NCI-H128 (cell line): ENCODE measurements at regions not wholly inside any gene's neighbourhood (a gene's known extent, or its start where the extent isn't known, plus 50 kb on each side); places are given as distances from the start of the nearest gene placed in this dataset.
A peak's percentile ranks its signal among the peaks of the same experiment; 100 is the strongest.
"Not testable (repeated sequence)": the region's sequence is repeated elsewhere in the genome, so short reads cannot be mapped to it uniquely, and the experiment has no call there.

Source experiments
- DNase-seq: peaks from one replicate; lab custom pipeline; 2025; ENCODE audit not compliant: unreplicated experiment; lab: John Stamatoyannopoulos, UW

- no peak for DNase-seq
Observed at GRCh38 chr9:106085479-106085878, 391.1 kb downstream of the TMEM38B start.

DNA sequence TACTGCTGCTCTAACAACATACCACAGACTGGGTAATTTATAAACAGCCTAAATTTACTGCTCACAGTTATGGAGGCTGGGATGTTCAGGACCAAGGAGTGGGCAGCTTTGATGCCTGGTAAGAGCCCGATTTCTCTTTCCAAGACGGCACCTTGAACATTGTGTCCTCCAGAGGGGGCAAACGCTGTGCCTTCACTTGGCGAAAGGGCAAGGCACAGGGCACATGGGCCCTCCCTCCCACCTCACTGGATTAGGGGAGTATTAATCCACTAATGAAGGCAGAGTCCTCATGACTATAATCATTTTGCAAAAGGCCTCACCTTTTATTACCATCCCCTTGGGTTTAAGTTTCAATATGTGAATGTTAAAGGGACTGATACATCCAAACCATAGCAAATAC lies 397.7 kb downstream of the TMEM38B start:
- DNase-seq: no peak

DNA sequence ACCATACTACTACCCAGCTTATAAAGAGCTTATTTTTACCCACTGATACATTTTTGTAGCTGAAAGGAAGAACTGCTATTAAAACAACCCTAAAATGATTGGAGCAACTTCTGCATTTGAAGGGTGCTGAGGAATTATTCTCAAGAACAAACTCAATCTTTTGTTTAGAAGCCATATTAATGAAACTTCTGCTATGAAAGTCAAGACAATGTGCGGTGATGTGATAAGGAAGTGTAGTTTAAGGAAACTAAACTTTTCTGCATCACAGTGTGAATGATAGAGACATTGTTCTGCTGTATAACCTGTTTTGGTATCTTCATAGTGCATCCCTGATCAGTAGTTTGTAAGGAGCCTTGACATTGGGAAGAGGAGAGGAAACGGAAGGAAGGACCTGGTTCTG lies 408.5 kb downstream of the TMEM38B start:
- no peak for DNase-seq

DNA sequence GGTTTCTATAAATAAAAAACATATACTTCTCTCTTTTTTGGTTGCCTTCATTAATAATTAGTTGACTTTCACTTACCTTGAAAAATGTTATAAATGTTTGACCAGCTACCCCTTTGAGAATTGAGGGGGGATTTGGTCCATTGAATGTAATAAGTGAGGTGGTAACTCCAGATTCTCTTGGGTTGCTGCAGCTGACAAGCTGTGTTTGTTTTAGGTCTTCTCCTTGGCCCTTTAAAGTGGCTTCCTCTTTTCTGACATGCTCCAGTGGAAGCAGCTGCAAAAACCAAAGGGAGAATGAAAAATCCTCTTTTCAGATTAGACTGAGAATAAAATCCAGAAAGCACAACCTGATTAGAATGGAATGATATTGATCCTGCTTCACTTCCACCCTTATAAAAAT lies 410.5 kb downstream of the TMEM38B start:
- no peak for DNase-seq

GRCh38 chr9:106106396-106106795 lies 412.1 kb downstream of the TMEM38B start:
- DNase-seq: no peak

DNA sequence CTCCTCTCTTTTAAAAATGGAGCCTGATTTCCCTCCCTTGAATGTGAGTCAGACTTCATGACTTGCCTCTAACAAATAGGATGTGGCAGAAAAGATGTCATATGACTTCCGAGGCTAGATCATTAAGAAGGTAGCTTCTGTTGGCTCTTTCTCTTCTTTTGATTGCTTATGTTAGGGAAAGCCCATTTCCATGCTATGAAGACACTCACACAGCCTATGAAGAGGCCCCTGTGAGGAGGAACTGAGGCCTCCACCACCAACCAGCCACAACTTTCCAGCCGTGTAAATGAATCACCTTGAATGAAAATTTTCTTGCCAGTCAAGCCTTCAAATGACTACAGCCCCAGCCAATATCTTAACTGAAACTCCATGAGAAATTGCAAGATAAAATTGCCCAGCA lies 413.4 kb downstream of the TMEM38B start:
- DNase-seq: no peak

GRCh38 chr9:106109706-106110105 lies 415.4 kb downstream of the TMEM38B start:
- not testable (repeated sequence) for DNase-seq

DNA sequence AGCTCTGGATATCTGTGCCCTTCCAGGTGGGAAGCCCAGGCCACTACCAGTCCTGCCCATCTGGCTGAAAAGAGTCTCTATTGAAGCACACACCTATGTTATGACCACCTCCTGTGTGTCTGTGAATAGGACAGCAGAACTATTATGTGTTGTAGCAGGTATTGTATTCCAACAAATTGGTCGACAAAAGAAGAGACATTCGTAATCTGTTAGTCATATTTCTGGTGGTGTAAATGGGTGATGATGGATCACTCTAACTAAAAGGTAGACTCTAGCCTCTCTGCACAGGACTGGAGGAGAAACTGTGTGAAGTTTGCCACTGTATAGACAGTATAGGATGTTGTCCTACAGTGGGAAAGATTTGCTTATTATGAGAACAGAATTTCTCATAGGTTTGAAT lies 416.1 kb downstream of the TMEM38B start:
- no peak for DNase-seq

DNA sequence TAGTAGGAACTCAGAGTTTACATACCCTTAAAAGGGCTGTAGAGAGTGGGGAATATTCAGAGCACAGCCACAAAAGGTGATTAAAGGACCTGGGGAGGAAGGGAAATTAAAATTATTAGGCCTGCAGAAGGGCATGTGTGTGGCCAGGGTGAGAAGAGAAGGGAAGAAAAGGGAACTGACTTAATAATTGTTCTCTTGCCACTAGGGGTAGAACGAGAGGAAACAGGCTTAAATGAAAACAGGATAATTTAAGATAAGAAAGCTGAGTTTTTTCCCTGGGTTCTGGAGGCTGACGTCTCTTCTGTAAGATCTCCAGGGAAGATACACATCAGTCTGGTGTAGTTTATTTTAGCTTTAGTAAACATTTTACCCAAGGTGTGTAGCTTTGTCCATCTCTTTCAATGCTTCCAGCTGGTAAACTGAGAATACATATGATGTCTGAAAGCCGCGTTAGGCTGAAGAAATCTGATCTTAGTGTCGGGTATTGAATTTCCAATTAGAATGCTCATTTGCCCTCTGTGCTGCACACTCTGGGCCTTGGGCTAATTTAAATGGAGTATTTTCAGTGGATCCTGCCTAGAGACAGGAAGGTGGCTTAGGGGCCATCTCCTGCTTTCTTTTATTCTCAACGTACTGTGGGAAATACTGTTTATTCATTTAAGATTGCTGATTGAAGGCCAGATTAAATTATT lies 416.8 kb downstream of the TMEM38B start:
- peak; percentile 82 for DNase-seq

- no peak for DNase-seq
Observed at GRCh38 chr9:106112935-106113334, 418.6 kb downstream of the TMEM38B start.

GRCh38 chr9:106119176-106119575 lies 424.8 kb downstream of the TMEM38B start:
- DNase-seq: no peak

DNA sequence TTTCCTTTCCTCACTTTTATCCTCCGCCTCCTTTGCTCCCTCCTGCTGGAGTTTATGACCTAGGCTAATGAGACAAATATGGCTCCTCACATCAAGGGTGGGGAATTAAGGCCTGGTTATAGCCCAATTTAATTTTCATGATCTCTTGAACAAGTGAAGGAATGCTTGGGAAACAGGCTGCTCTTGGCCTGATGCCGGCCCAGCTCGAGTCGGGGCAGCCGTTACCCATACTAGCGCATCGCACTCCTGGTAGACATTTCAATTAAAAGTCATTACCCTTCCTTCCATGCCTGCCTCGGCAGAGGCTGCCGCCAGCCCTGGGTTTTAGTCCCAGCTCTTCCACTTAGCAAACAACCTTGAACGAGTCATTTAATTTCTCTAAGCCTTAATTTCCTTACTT lies 425.7 kb downstream of the TMEM38B start:
- no peak for DNase-seq

DNA sequence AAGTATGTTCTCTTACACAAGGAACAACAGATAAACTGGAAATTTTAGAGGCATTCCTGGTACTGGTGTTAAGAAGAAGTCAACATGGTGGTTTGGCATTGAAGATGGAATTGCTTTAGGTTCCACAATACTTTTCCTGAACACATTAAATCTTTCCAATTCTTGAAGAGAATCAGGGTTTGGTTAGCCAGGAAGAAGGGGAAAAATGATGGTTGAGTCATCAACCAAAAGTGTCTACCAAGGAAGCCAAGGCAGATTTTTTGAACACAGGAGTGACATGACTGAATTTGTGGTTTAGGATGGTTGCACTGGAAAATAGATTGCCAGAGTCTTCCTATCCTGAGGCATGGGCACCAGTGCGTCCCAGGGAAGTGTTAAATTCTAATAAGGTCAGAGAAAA lies 433.4 kb downstream of the TMEM38B start:
- DNase-seq: no peak

DNA sequence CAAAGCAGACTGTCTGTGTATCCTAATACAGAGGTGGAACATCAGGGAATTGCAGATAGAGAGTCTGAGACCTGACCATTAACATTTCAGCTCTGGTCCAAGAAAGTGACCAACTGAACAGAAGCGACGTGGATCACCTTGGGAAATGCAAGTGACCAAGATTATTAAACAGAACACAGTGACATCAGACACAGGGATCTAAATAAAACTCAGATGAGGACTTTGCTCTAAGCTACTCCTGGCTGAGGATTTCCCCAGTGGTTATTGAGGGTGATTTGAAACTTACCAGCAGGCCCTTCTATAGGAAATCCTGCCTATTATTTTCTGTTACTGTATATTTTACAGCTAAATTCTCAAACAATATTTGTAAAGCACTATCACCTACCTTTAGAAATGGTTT lies 436.0 kb downstream of the TMEM38B start:
- no peak for DNase-seq

DNA sequence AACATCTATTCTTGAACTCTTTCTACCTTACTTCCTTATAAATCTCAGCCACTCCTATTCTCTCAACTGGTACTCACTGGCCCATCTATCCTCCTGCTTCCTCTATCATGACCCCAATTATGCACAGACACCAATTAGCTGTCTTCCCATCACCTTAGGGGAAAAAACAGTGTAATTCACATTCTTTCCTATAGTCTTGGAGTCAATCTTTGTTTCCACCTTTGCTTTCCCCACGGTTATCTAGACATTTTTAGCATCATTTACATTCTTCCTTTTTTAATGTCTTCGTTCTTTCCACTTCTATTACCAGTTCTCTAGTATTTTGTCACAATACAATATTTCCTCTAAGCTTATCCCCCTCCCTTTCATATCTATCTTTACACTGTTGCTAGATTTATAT lies 449.4 kb downstream of the TMEM38B start:
- DNase-seq: no peak

DNA sequence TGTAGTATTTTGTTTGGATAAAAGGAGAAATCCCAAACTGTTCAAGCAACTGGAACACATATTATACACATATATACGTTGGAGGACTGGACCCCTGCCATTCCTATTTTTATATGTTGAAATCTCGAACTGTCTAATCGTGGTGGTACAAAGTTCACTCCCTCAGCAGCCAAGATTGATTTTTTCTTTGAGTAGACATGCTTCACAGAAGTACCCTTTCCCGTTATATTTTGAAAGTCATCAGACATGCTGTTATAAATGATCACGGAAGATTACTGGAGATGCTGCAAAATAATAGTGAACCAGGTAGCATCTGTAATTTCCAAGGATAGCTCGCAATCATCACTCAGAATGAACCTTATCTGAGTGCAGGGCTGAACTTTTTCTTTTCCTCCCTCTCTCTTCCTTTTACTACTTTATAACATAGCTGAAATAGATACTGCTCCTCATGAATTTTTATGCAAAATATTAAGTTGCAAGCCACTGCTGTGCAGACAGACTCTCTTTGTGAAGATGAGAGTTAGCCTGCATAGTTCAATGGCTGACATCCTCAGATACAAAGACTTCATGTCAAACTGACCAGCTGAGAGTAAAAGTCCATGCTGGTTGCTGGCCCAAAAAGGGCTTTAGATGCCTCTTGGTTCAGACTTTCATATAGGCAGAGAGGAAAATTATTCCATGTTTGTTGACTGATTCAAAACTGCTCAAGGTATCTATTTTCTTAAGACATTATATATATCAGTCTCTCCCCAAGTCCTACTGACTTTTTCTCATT lies 451.9 kb downstream of the TMEM38B start:
- no peak for DNase-seq

DNA sequence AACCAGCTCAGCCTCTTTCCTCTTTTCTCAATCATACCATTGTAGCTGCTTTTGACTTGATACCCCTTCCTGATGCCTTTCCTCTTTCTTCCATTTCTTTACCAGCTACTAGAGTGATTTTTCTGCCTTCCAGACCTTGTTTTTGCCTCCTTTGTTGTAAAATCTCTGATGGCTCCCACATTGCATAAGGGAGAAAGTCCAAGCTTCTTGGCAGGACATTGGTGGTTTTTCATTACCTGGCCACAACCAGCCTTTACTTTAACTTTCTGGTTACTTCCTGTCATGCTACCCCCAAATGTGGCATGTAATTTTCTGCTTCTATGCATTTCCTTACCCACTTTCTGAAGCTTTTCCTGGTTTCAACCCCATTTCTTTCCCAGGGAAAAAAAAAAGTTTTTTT lies 452.5 kb downstream of the TMEM38B start:
- DNase-seq: no peak

DNA sequence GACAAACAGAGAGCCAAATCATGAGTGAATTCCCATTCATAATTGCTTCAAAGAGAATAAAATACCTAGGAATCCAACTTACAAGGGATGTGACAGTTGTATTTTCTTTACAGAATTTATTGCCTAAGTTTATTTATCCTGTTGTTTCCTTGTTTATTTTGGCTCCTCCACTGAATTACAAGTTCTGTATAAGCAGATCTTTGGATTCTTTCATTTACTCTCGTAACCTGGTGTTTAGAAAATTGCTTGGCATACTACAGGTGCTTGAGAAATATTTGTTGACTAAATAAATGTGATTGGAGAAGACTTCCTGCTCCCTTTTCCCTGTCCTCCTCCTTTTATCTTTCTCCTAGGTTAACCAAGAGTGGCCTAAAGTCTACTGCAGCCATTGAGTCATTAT lies 455.6 kb downstream of the TMEM38B start:
- DNase-seq: no peak

GRCh38 chr9:106156465-106156864 lies 462.1 kb downstream of the TMEM38B start:
- DNase-seq: no peak

- DNase-seq: no peak
Observed at GRCh38 chr9:106172265-106172664, 477.9 kb downstream of the TMEM38B start.

- no peak for DNase-seq
Observed at GRCh38 chr9:106174346-106174745, 480.0 kb downstream of the TMEM38B start.

DNA sequence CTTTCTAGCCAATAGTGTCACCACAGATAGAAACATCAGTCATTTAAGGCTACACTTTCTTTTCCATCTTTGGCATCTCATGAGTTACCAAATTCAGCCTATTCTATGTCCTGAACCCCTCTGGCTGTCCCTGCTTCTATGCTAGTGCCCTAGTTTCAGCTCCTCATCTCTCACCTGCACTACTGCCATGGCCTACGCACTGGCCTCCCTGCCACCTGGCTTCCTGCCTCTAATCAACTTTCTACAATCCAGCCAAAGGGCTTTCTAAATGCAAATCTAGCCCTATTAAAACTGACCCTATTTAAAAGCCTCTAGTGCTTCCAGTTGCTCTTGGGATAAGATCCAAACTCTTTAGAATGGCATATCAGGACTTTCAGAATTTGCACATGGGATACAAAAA lies 482.9 kb downstream of the TMEM38B start:
- DNase-seq: no peak

DNA sequence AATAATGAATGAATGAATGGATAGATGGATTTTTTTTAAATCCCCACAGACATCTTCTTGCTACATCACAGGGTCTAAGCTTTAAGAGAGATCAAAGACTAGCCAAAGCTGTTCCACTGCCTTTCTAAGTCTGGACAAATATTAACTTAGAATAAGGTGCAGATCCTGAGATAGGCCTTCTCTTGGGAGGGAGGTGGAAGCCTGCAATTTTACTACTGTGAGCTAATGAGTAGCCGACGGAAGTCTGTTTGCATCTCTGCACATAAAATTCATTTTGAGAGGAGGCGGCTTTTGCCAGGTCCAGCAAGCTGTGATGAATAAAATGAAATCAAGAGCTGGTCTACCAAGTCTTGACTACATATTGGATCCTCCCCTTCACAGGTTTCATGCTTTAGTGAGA lies 484.9 kb downstream of the TMEM38B start:
- DNase-seq: no peak
